GM15510 (cell line): ENCODE measurements at regions not wholly inside any gene's neighbourhood (a gene's known extent, or its start where the extent isn't known, plus 50 kb on each side); places are given as distances from the start of the nearest gene placed in this dataset.

Experiments used
- POLR2A ChIP-seq: IDR thresholded peaks from 3 replicates; pipeline ENCODE4 v1.6.1; 2011; ENCODE audit warnings: borderline replicate concordance; ENCODE audit not compliant: insufficient read length; ENCODE audit errors: extremely low read depth

DNA sequence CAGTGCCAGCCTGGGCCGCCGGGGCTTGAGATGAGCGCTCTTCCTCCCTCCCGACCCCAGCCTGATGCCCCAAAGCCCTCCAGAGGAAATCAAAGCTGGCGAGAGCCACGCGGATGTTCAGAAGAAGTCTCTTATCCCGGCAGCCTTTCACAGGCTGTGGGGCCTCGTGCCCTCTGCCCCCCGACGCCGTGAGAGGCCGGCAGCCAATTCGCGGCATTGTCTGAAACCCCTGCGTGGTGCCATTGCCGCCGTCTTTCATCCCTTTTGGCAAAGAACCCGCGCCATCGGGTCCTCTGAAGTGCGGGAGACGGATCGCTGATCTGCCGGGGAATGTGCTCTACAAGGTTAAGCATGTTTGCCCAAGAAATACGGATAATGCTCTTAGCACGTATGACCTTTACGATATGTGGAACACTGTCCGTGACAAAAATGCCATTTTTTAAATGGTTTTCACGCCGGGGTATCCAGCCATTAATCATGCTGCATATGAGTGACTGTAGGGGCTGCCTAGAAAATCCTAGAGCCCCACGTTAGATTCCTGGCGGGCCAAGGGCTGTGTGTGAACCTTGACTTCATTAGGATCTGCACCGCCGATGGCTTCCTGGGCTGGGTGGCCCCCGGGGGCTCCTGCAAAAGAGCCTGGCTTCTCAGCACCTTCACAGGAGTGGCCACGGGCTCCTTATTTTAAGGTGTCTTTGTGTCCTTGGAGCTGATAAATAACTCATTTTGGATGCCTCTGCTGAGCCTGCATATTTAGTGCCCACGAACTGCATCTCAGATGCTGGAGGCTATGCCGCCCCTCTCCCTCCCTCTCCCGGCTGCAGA lies 165.1 kb upstream of the TNRC6C start:
- TF ChIP-seq POLR2A: no peak

- TF ChIP-seq POLR2A: no peak
These were observed 164.6 kb upstream of the TNRC6C start for GRCh38 chr17:77793971-77794235.

GRCh38 chr17:77794846-77795245 lies 163.7 kb upstream of the TNRC6C start:
- no peak for TF ChIP-seq POLR2A

DNA sequence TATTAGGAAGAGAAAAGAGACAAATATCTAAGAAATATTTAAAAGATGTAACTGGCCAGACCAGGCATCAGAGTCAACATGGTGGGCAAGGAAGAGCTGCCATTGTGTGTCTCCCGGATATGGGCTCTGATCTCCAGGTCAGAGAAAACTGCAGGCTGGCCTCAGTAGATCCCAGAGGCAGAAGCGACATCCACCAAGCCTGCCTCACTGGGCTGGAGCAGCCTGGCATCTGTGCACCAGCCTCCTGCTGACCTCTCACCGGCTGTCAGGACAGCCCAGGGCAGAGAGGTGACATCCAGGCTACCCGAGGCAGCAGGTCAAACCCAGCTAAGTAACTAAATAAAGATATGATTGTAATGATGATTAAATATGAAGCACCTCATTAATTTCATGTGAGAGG lies 162.8 kb upstream of the TNRC6C start:
- no peak for TF ChIP-seq POLR2A

GRCh38 chr17:77796176-77796860 lies 162.2 kb upstream of the TNRC6C start:
- TF ChIP-seq POLR2A: no peak

DNA sequence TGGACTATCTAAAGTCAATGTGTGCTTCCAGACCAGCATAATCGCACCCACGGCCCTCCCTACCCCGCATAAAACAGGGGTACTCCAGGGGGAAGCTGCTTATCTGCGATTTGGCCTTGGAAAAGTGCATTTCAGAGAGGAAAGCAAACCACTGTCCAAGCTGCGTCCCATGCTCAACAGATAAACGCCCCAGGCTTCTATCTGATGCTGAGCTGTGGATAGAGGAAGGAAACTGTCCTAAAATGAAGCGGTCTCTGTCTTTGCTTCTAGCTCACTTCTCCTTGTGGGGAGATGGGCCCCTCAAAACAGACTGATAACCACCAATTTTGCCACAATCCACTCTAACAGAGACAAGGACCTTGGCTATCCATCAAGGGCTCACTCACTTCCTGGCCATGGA lies 160.5 kb upstream of the TNRC6C start:
- TF ChIP-seq POLR2A: no peak

- TF ChIP-seq POLR2A: no peak
These were observed 160.0 kb upstream of the TNRC6C start for GRCh38 chr17:77798481-77798880.

GRCh38 chr17:77800816-77801215 lies 157.7 kb upstream of the TNRC6C start:
- no peak for TF ChIP-seq POLR2A

- no peak for TF ChIP-seq POLR2A
These were observed 156.8 kb upstream of the TNRC6C start for GRCh38 chr17:77801545-77802332.

DNA sequence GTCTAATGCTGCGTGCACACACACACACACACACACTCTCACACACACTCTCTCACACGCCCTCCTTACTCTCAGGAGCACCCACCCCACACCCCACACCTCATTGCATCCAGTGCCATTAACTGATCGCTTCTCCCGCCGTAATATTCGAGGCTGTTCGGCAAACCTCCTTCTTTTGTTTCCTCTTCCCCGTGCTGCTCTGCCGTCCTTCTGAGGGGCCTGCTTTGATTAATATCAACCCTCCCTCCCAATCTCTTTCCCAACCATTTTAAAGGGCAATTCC lies 156.2 kb upstream of the TNRC6C start:
- no peak for TF ChIP-seq POLR2A

DNA sequence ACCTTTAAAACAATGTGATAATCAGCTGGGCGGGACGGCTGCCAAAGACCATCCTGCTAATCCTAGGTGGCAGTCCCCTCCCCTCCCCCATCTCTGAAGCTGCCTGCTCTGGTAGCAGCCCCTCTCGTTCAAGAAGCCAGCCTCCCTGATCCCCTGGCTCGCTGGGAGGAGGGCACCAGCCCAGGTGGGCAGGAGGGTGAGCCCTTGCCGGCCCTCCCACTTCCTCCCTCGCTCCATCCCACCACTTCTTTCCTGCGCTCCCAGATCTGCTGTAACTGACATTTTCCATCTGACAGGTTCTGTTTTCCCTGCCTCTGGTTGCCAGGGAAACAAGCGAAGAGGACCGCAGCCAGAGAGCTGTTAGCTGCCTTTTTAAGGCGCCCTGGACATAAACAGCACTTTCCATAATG lies 155.7 kb upstream of the TNRC6C start:
- TF ChIP-seq POLR2A: no peak

DNA sequence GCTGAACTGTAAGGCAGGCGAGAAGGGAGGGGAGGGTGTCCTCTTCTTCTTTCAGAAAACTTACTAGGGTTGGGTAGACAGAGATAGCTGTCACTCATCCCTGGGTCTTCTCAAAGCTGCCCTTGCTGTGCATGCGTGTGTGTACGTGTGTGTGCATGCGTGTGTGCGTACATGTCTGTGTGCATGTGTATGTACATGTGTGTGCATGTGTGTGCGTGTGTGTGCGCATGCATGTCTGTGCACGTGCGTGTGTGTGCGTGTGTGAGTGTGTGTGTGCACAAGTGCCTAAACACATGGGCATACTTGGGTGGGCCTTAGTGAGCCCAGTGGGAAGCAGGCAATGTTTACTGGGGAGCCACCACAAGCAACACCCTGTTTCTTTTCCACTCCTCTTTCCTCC lies 154.8 kb upstream of the TNRC6C start:
- no peak for TF ChIP-seq POLR2A

DNA sequence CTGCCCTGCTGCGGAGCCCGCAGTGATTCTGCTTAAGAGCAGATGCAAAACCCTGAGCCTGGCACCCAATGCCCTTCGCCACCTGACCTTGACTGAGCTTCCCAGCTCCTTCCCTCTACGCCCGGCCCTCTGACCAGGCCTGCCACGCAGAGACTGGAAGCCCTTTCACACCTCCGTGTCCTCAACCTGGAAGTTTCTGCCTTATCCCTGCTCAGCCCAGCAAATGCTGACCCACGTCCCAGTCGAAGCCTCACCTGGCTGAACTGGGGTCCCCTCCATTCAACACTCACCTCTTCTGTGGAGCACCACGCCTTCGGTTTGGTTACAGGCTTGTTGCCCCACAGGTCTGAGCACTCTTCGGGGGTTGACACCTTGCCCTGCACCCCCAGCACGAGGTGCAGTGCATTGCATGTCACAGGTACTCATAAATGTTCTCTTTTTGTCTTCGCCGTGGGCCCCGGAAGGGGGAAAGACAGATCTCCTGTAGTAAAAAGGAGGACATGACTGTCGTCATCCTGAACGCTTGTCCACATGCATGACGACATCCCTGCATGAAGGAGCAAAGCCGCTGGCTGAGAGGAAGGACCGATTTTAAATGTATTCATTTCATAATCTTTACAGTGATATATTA lies 153.6 kb upstream of the TNRC6C start:
- TF ChIP-seq POLR2A: no peak

DNA sequence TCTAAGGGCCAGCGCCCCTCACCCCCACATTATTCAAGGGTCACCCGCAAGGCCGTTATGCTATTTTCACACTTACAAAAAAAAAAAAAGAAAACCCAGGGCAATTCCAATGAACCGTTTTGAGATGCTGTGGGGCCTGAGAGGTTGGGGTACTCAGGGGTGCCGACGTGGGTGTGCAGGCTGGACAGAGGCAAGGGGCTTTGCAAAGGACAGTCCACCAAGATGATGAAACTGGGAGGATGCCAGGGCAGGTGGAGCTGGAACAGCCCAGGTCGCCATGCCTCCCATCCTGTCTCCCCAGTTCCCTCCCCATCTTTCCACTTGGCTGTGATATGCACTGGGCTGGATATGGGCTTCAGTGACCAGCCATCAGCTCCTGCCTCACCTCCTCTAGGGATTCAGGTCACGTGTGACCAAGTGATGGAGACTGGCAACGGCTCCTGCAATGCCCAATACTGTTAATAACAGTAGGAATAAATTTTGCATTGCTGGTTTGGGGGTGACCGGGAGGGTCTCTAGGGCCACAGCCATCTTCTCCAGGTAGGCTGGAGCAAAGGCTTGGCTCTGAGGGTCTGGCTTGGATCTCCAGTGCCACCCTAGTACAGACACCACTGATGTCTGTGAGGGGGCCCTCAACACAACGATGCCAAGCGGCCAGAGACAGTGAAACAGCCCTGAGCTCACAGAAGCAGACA lies 151.3 kb upstream of the TNRC6C start:
- TF ChIP-seq POLR2A: no peak
